Prostate gland (tissue), 2 donors: ENCODE measurements at regions not wholly inside any gene's neighbourhood (a gene's known extent, or its start where the extent isn't known, plus 50 kb on each side); places are given as distances from the start of the nearest gene placed in this dataset.

Experiments
- DNase-seq: peaks from one replicate; pipeline ENCODE4 v3.0.0-alpha.2; 2019; ENCODE audit warnings: low spot score
- H3K27ac ChIP-seq, 2 donors: fragments of 200-600 bp; sonication (generic); 2 replicates each; pipeline ENCODE4 v1.5.1; 2017 to 2019
- H3K27me3 ChIP-seq: fragments of 200-600 bp; sonication (generic); replicated peaks from 2 replicates; pipeline ENCODE4 v1.5.1; 2019; ENCODE audit not compliant: insufficient read depth
- H3K36me3 ChIP-seq, 2 donors: fragments of 200-600 bp; sonication (generic); 1 replicate in 1 of 2; 2 replicates in 1 of 2; pipeline versions ENCODE4 v1.5.1 to v1.8.1; 2017 to 2019
- H3K4me1 ChIP-seq: fragments of 200-600 bp; sonication (generic); replicated peaks from 2 replicates; pipeline ENCODE4 v1.5.1; 2019
- H3K4me3 ChIP-seq, 2 donors: fragments of 200-600 bp; sonication (generic); 2 replicates each; pipeline ENCODE4 v1.5.1; 2017 to 2019
- H3K9me3 ChIP-seq: fragments of 200-600 bp; sonication (generic); 2 replicates; pipeline ENCODE4 v1.5.1; 2017
- CTCF ChIP-seq, 4 experiments: fragments of 200-600 bp in 2 of 4; fragments of 450-650 bp in 2 of 4; sonication (generic) in 2 of 4; IDR thresholded peaks; 1 replicate in 3 of 4; 2 replicates in 1 of 4; pipeline ENCODE4 v1.5.1; 2016 to 2019; ENCODE audit warnings: antibody characterized with exemption in 4 of 4, mild to moderate bottlenecking in 2 of 4, moderate library complexity in 2 of 4
- POLR2A ChIP-seq: fragments of 450-650 bp; IDR thresholded peaks from one replicate; pipeline ENCODE4 v1.6.1; 2016; ENCODE audit warnings: antibody characterized with exemption, mild to moderate bottlenecking
- POLR2AphosphoS5 ChIP-seq: sonication (generic); formaldehyde crosslinking; IDR thresholded peaks from one replicate; pipeline ENCODE4 v1.6.1; 2017; ENCODE audit warnings: antibody characterized with exemption
- whole genome bisulfite sequencing: methylation state at CpG from one replicate; pipeline ENCODE4 v1.1.5; 2018; 5-methylcytosine and 5-hydroxymethylcytosine counted together
- intact Hi-C: fragments of 100-400 bp; cut with DNase I; formaldehyde crosslinking; loops from one replicate; pipeline ENCODE4 v1.14.2; 2022

- no peak overlapping the region for H3K27ac ChIP-seq
- TF ChIP-seq CTCF (IDR thresholded peaks at IDR 0.05) (no peak), POLR2AphosphoS5 (no peak)
- no peak overlapping the region for H3K4me3 ChIP-seq
- no peaks in the 10 kb centered on the region for H3K4me1 ChIP-seq
- WGBS = 85% methylated on average over 5 of the region's 5 CpGs
- no peak for DNase-seq
- intact Hi-C loops = no loop called here
- no peaks in the 10 kb centered on the region for H3K27me3 ChIP-seq
- no peaks in the 10 kb centered on the region for H3K9me3 ChIP-seq
- no peaks in the 10 kb centered on the region for H3K36me3 ChIP-seq
Measured at GRCh38 chr11:103585911-103586310, 450.5 kb upstream of the DDI1 start.

- H3K4me1 ChIP-seq = no peaks in the 10 kb centered on the region
- H3K9me3 ChIP-seq = no peaks in the 10 kb centered on the region
- WGBS = 40% methylated on average over 1 of the region's 1 CpG
- H3K4me3 ChIP-seq = no peak overlapping the region
- TF ChIP-seq POLR2A (no peak), POLR2AphosphoS5 (no peak), CTCF (IDR thresholded peaks at IDR 0.05) (no peak)
- DNase-seq = no peak
- intact Hi-C loops = no loop called here
- H3K36me3 ChIP-seq = no peaks in the 10 kb centered on the region
- H3K27me3 ChIP-seq = no peaks in the 10 kb centered on the region
- H3K27ac ChIP-seq = no peak overlapping the region
Measured at GRCh38 chr11:103586756-103587155, 449.7 kb upstream of the DDI1 start.

GRCh38 chr11:103587901-103588788 is 448.3 kb upstream of the DDI1 start:
- TF ChIP-seq CTCF (IDR thresholded peaks at IDR 0.05) (no peak), POLR2AphosphoS5 (no peak), POLR2A (no peak)
- DNase-seq = no peak
- 62% methylated on average over 4 of the region's 4 CpGs for WGBS

GRCh38 chr11:103591554-103591953 is 444.9 kb upstream of the DDI1 start:
- Histone ChIP-seq H3K4me1 (no peaks in the 10 kb centered on the region), H3K27me3 (no peaks in the 10 kb centered on the region), H3K36me3 (no peaks in the 10 kb centered on the region), H3K4me3 (no peak overlapping the region), H3K27ac (no peak overlapping the region), H3K9me3 (no peaks in the 10 kb centered on the region)
- DNase-seq = no peak
- TF ChIP-seq POLR2A = no peak
- no peak for TF ChIP-seq POLR2AphosphoS5
- no peak for TF ChIP-seq CTCF (IDR thresholded peaks at IDR 0.05)
- WGBS = 91% methylated on average over 3 of the region's 3 CpGs
- intact Hi-C loops = no loop called here

More at GRCh38 chr11:103587901-103588788, 448.3 kb upstream of the DDI1 start:
- intact Hi-C loops = no loop called here
- no peaks in the 10 kb centered on the region for H3K9me3 ChIP-seq
- no peaks in the 10 kb centered on the region for H3K27me3 ChIP-seq
- no peak overlapping the region for H3K27ac ChIP-seq
- H3K4me1 ChIP-seq = no peaks in the 10 kb centered on the region
- no peaks in the 10 kb centered on the region for H3K36me3 ChIP-seq
- no peak overlapping the region for H3K4me3 ChIP-seq

- no peak overlapping the region for H3K27ac ChIP-seq
- no peaks in the 10 kb centered on the region for H3K4me1 ChIP-seq
- intact Hi-C loops = no loop called here
- no peaks in the 10 kb centered on the region for H3K36me3 ChIP-seq
- H3K4me3 ChIP-seq = no peak overlapping the region
- H3K27me3 ChIP-seq = no peaks in the 10 kb centered on the region
- no peak for DNase-seq
- no peaks in the 10 kb centered on the region for H3K9me3 ChIP-seq
- TF ChIP-seq CTCF (IDR thresholded peaks at IDR 0.05) (no peak), POLR2A (no peak), POLR2AphosphoS5 (no peak)
Measured at GRCh38 chr11:103594283-103594682, 442.2 kb upstream of the DDI1 start.
